ENCODE measurements at regions not wholly inside any gene's neighbourhood (a gene's known extent, or its start where the extent isn't known, plus 50 kb on each side); places are given as distances from the start of the nearest gene placed in this dataset.

DNA sequence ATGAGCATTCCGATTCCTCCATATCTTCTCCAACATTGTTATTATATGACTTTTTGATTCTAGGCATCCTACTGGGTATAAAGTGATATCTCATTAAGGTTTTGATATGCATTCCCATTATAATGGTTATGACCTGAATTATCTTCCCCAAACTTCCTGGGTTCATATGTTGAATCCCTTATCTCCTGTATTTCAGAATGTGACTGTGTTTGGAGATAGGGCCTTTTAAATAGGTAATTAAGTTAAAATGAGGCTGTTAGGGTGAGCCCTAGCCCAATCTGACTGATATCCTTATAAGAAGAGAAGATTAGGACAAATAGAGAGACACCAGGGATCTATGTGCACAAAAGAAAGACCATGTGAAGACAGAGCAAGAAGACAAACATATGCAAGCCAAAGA lies 96.9 kb upstream of the PMCH start:
- TF ChIP-seq, protein P1, sequence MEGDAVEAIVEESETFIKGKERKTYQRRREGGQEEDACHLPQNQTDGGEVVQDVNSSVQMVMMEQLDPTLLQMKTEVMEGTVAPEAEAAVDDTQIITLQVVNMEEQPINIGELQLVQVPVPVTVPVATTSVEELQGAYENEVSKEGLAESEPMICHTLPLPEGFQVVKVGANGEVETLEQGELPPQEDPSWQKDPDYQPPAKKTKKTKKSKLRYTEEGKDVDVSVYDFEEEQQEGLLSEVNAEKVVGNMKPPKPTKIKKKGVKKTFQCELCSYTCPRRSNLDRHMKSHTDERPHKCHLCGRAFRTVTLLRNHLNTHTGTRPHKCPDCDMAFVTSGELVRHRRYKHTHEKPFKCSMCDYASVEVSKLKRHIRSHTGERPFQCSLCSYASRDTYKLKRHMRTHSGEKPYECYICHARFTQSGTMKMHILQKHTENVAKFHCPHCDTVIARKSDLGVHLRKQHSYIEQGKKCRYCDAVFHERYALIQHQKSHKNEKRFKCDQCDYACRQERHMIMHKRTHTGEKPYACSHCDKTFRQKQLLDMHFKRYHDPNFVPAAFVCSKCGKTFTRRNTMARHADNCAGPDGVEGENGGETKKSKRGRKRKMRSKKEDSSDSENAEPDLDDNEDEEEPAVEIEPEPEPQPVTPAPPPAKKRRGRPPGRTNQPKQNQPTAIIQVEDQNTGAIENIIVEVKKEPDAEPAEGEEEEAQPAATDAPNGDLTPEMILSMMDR (IDR thresholded peaks at IDR 0.05; ENCODE audit: insufficient read depth, low read depth, low read length): no peak
- no peak for TF ChIP-seq EZH2 (IDR thresholded peaks at IDR 0.05; ENCODE audit: insufficient read depth, low read length)

Measured in astrocyte (in vitro differentiated cells and primary cell).